ENCODE measurements at regions not wholly inside any gene's neighbourhood (a gene's known extent, or its start where the extent isn't known, plus 50 kb on each side); places are given as distances from the start of the nearest gene placed in this dataset.
A peak's percentile ranks its signal among the peaks of the same experiment; 100 is the strongest.

- H3K4me2 ChIP-seq (ENCODE audit: insufficient read depth, low read length): peak overlapping the region; percentile 10; the same call in 1 of the 2 replicates
- no peaks in the 10 kb centered on the region for H3K9me3 ChIP-seq (replicated peaks; ENCODE audit: control insufficient read depth, insufficient read depth, low read depth, low read length)
- H3K36me3 ChIP-seq (ENCODE audit: control insufficient read depth, insufficient read depth, low read length): peaks cover 51% of the 10 kb centered on the region; the same call in 2 of the 3 replicates
- H3K27ac ChIP-seq (ENCODE audit: extremely low read depth, low read depth, low read length): peak overlapping the region; percentile 75; the same call in 2 of the 3 replicates
- H3K4me3 ChIP-seq: no peak overlapping the region
- 45% methylated on average over 9 of the region's 13 CpGs for WGBS (ENCODE audit: insufficient coverage, low coverage, missing lambda C conversion rate)
- peak; percentile 93 for FAIRE-seq
- peak overlapping the region; percentile 40; the same call in 1 of the 2 replicates for H2AFZ ChIP-seq (ENCODE audit: low read depth, low read length)
- peaks cover 4% of the 10 kb centered on the region for H4K20me1 ChIP-seq (replicated peaks; ENCODE audit: control insufficient read depth, insufficient read depth, low read length)
- peak; percentile 58 to 78 (median 70) for DNase-seq (ENCODE audit: extremely low read depth in 1 of 4, low spot score in 3 of 4)
- peak; percentile 70 for ATAC-seq
- in situ Hi-C loops (cut with MboI): no loop called here
- CTCF ChIA-PET (ENCODE audit: low intra/inter-chr PET ratio): no interaction called here
- H3K79me2 ChIP-seq (ENCODE audit: control insufficient read depth, insufficient read depth, low read length): peaks cover 76% of the 10 kb centered on the region
- TSS peak; percentile 36 for BruUV-seq (replicated peaks)
- H3K4me1 ChIP-seq (replicated peaks in 1 of 2; ENCODE audit: control insufficient read depth in 2 of 2, insufficient read depth in 2 of 2, low read length in 2 of 2): peaks cover 35 to 37% of the 10 kb centered on the region in 2 experiments
- no peaks in the 10 kb centered on the region for H3K27me3 ChIP-seq (ENCODE audit: control insufficient read depth in 2 of 2, insufficient read depth in 2 of 2, low read length in 2 of 2)
- POLR2A ChIA-PET: interaction anchor here (0.6 to 0.9 kb wide), 2 partner anchors 9 to 316 kb away, joined by 3 to 4 read pairs; no protein-coding TSS in a partner anchor
- intact Hi-C loops (cut with micrococcal nuclease): no loop called here
- H3K9ac ChIP-seq (ENCODE audit: insufficient read depth in 1 of 2, low read depth in 2 of 2, low read length in 2 of 2): peak overlapping the region; percentile 32 to 74; a peak in 3 of 4 replicates
- no peaks in the 10 kb centered on the region for H3K9me1 ChIP-seq (ENCODE audit: control insufficient read depth, insufficient read depth, low read length)
- TF ChIP-seq DIDO1 (tag; IDR thresholded peaks at IDR 0.05; ENCODE audit: low read depth) (no peak), CBX2 (IDR thresholded peaks at IDR 0.05; ENCODE audit: insufficient read depth, low read length, poor library complexity, severe bottlenecking) (no peak), HDAC2 (IDR thresholded peaks at IDR 0.05) (0 out of 2 replicates have a peak, but pooled peaks have one; percentile 31), ATF7 (IDR thresholded peaks at IDR 0.05) (0 out of 2 replicates have a peak, but pooled peaks have one; percentile 13), TFAP4 (CRISPR knock-in tag; IDR thresholded peaks at IDR 0.05; ENCODE audit: borderline replicate concordance) (peak; percentile 22; the same call in 1 of the 2 replicates), CBX5 (IDR thresholded peaks at IDR 0.05; ENCODE audit: borderline replicate concordance, low read depth) (no peak), ZNF395 (CRISPR knock-in tag; IDR thresholded peaks at IDR 0.05) (peak; percentile 69; the same call in 1 of the 2 replicates), ZNF253 (CRISPR knock-in tag; conservative IDR thresholded peaks at IDR 0.05) (no peak), DPF2 (IDR thresholded peaks at IDR 0.05) (0 out of 2 replicates have a peak, but pooled peaks have one; percentile 32), ZKSCAN3 (CRISPR knock-in tag; IDR thresholded peaks at IDR 0.05) (no peak), CTBP1 (IDR thresholded peaks at IDR 0.05; ENCODE audit: borderline replicate concordance) (no peak), SMARCE1 (IDR thresholded peaks at IDR 0.05) (0 out of 2 replicates have a peak, but pooled peaks have one; percentile 35), MAFK (IDR thresholded peaks at IDR 0.05; ENCODE audit: low read length) (0 out of 2 replicates have a peak, but pooled peaks have one; percentile 5), ZNF175 (CRISPR knock-in tag; IDR thresholded peaks at IDR 0.05; ENCODE audit: low read depth) (peak; percentile 64; the same call in 1 of the 2 replicates), E2F8 (IDR thresholded peaks at IDR 0.05; ENCODE audit: low read depth, partially characterized antibody) (no peak)
These were observed 55.9 kb upstream of the STXBP1 start for GRCh38 chr9:127555840-127556820.
